OCI-LY1 (cell line): ENCODE measurements at regions not wholly inside any gene's neighbourhood (a gene's known extent, or its start where the extent isn't known, plus 50 kb on each side); places are given as distances from the start of the nearest gene placed in this dataset.

Experiments used
- H2AFZ ChIP-seq: fragments of 200-600 bp; sonication (generic), shearing (Covaris generic); 2 replicates; pipeline ENCODE4 v1.6.0; 2014; ENCODE audit warnings: antibody characterized with exemption, mild to moderate bottlenecking, low read length
- H3F3A ChIP-seq: fragments of 200-600 bp; sonication (generic), shearing (Covaris generic); 2 replicates; pipeline ENCODE4 v1.6.0; 2014; ENCODE audit warnings: mild to moderate bottlenecking, antibody characterized with exemption, low read length, moderate library complexity; ENCODE audit not compliant: insufficient read depth
- H3K27ac ChIP-seq: fragments of 200-600 bp; sonication (generic); 2 replicates; pipeline ENCODE4 v1.5.1; 2014; ENCODE audit warnings: low read length, mixed run types, mild to moderate bottlenecking, low read depth; ENCODE audit not compliant: poor library complexity, severe bottlenecking
- H3K27me3 ChIP-seq: fragments of 200-600 bp; sonication (generic); 2 replicates; pipeline ENCODE4 v1.6.0; 2014; ENCODE audit warnings: antibody characterized with exemption, mild to moderate bottlenecking, low read length, moderate library complexity; ENCODE audit not compliant: insufficient read depth
- H3K36me3 ChIP-seq: fragments of 200-600 bp; sonication (generic); 2 replicates; pipeline ENCODE4 v1.6.1; 2014; ENCODE audit warnings: mild to moderate bottlenecking, antibody characterized with exemption, low read length, moderate library complexity, mixed read lengths; ENCODE audit not compliant: insufficient read depth
- H3K4me1 ChIP-seq: fragments of 200-600 bp; sonication (generic); 2 replicates; pipeline ENCODE4 v1.5.1; 2014; ENCODE audit warnings: mild to moderate bottlenecking, low read length, moderate library complexity; ENCODE audit not compliant: insufficient read depth, severe bottlenecking
- H3K4me2 ChIP-seq: fragments of 200-600 bp; sonication (generic), shearing (Covaris generic); 2 replicates; pipeline ENCODE4 v1.6.1; 2014; ENCODE audit warnings: low read length
- H3K4me3 ChIP-seq: fragments of 200-600 bp; sonication (generic); 2 replicates; pipeline ENCODE4 v1.5.1; 2014; ENCODE audit warnings: low read length, low read depth, mild to moderate bottlenecking, mixed read lengths; ENCODE audit not compliant: poor library complexity, severe bottlenecking
- H3K79me2 ChIP-seq: fragments of 200-600 bp; shearing (Covaris generic); 2 replicates; pipeline ENCODE4 v1.6.1; 2016; ENCODE audit warnings: mixed run types, low read length, mixed read lengths; ENCODE audit not compliant: insufficient read depth
- H3K9ac ChIP-seq: fragments of 200-600 bp; sonication (generic), shearing (Covaris generic); 2 replicates; pipeline ENCODE4 v1.6.1; 2014; ENCODE audit warnings: mild to moderate bottlenecking, low read length, mixed read lengths
- H3K9me2 ChIP-seq: fragments of 200-600 bp; sonication (generic), shearing (Covaris generic); 2 replicates; pipeline ENCODE4 v1.6.1; 2014; ENCODE audit warnings: low read depth, mild to moderate bottlenecking, low read length, mixed read lengths
- H3K9me3 ChIP-seq: fragments of 200-600 bp; shearing (Covaris generic); 2 replicates; pipeline ENCODE4 v1.6.1; 2014; ENCODE audit warnings: low read length, mixed read lengths
- H4K20me1 ChIP-seq: fragments of 200-600 bp; sonication (generic), shearing (Covaris generic); 2 replicates; pipeline ENCODE4 v1.6.0; 2016; ENCODE audit warnings: mild to moderate bottlenecking, low read length; ENCODE audit not compliant: insufficient read depth
- EZH2 ChIP-seq: fragments of 200-600 bp; sonication (generic), shearing (Covaris generic); IDR thresholded peaks from 2 replicates; pipeline ENCODE4 v1.8.0; 2017; ENCODE audit warnings: borderline replicate concordance, mixed run types, mild to moderate bottlenecking, antibody characterized with exemption, low read length, moderate library complexity, mixed read lengths
- TF ChIP-seq, protein P1 (sequence below): fragments of 200-600 bp; sonication (generic), shearing (Covaris generic); IDR thresholded peaks from 2 replicates; pipeline ENCODE4 v1.5.1; 2017; ENCODE audit warnings: mild to moderate bottlenecking, antibody characterized with exemption, low read length, moderate library complexity, mixed read lengths

- H3K9me3 ChIP-seq: no peaks in the 10 kb centered on the region
- no peaks in the 10 kb centered on the region for H3K4me1 ChIP-seq
- TF ChIP-seq, protein P1, sequence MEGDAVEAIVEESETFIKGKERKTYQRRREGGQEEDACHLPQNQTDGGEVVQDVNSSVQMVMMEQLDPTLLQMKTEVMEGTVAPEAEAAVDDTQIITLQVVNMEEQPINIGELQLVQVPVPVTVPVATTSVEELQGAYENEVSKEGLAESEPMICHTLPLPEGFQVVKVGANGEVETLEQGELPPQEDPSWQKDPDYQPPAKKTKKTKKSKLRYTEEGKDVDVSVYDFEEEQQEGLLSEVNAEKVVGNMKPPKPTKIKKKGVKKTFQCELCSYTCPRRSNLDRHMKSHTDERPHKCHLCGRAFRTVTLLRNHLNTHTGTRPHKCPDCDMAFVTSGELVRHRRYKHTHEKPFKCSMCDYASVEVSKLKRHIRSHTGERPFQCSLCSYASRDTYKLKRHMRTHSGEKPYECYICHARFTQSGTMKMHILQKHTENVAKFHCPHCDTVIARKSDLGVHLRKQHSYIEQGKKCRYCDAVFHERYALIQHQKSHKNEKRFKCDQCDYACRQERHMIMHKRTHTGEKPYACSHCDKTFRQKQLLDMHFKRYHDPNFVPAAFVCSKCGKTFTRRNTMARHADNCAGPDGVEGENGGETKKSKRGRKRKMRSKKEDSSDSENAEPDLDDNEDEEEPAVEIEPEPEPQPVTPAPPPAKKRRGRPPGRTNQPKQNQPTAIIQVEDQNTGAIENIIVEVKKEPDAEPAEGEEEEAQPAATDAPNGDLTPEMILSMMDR: no peak
- TF ChIP-seq EZH2: no peak
- no peak overlapping the region for H3K4me2 ChIP-seq
- H3K9me2 ChIP-seq: no peaks in the 10 kb centered on the region
- no peaks in the 10 kb centered on the region for H4K20me1 ChIP-seq
- H3F3A ChIP-seq: no peaks in the 10 kb centered on the region
- H2AFZ ChIP-seq: no peak overlapping the region
- no peak overlapping the region for H3K4me3 ChIP-seq
- no peak overlapping the region for H3K27ac ChIP-seq
- H3K9ac ChIP-seq: no peak overlapping the region
- no peaks in the 10 kb centered on the region for H3K27me3 ChIP-seq
- no peaks in the 10 kb centered on the region for H3K36me3 ChIP-seq
- H3K79me2 ChIP-seq: no peaks in the 10 kb centered on the region
Measured at GRCh38 chr21:17461582-17461981, 51.3 kb upstream of the CXADR start.

GRCh38 chr21:17462276-17462981, 50.4 kb upstream of the CXADR start:
- H3K36me3 ChIP-seq: no peaks in the 10 kb centered on the region
- no peaks in the 10 kb centered on the region for H3K9me3 ChIP-seq
- TF ChIP-seq, protein P1: no peak
- no peak for TF ChIP-seq EZH2
- H3K9ac ChIP-seq: no peak overlapping the region
- H3K4me3 ChIP-seq: no peak overlapping the region
- no peaks in the 10 kb centered on the region for H3K4me1 ChIP-seq
- no peak overlapping the region for H3K4me2 ChIP-seq
- H3K27ac ChIP-seq: no peak overlapping the region
- H3K9me2 ChIP-seq: no peaks in the 10 kb centered on the region
- no peaks in the 10 kb centered on the region for H4K20me1 ChIP-seq
- H2AFZ ChIP-seq: no peak overlapping the region
- H3K27me3 ChIP-seq: no peaks in the 10 kb centered on the region
- no peaks in the 10 kb centered on the region for H3F3A ChIP-seq
- no peaks in the 10 kb centered on the region for H3K79me2 ChIP-seq
